Body of pancreas (tissue), 4 donors: ENCODE measurements at regions not wholly inside any gene's neighbourhood (a gene's known extent, or its start where the extent isn't known, plus 50 kb on each side); places are given as distances from the start of the nearest gene placed in this dataset.

Experiments
- POLR2A ChIP-seq, 3 donors: fragments of 450-650 bp; IDR thresholded peaks; one replicate each; pipeline ENCODE4 v1.6.1; 2016; ENCODE audit warnings: antibody characterized with exemption in 3 of 3, mild to moderate bottlenecking in 2 of 3
- TF ChIP-seq, protein P1 (sequence below), 7 experiments: fragments of 450-650 bp in 4 of 7; fragments of 200-600 bp in 3 of 7; sonication (generic) in 3 of 7; IDR thresholded peaks; one replicate each; pipeline ENCODE4 v1.5.1; 2016 to 2019; ENCODE audit warnings: antibody characterized with exemption in 7 of 7

DNA sequence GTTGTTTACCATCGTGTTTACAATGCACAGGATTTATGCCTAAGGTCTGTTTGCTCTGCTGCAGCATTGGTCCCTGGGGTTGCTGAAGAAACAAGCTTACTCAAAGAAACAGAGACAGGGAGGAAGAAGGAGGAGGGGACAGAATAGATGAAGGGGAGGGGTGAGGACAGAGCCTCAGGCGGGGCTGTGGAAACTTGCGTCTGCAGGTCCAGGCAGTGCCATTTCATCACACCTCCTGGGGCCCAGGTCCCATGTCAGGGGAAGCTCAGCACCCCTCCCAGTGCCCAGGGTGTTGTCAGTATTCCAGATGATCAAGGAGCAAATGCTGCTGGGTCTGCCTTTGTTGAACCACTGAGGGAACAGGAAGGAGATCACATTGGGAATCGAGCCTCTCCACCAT, 1406.8 kb downstream of the TBC1D22A start:
- TF ChIP-seq, protein P1, sequence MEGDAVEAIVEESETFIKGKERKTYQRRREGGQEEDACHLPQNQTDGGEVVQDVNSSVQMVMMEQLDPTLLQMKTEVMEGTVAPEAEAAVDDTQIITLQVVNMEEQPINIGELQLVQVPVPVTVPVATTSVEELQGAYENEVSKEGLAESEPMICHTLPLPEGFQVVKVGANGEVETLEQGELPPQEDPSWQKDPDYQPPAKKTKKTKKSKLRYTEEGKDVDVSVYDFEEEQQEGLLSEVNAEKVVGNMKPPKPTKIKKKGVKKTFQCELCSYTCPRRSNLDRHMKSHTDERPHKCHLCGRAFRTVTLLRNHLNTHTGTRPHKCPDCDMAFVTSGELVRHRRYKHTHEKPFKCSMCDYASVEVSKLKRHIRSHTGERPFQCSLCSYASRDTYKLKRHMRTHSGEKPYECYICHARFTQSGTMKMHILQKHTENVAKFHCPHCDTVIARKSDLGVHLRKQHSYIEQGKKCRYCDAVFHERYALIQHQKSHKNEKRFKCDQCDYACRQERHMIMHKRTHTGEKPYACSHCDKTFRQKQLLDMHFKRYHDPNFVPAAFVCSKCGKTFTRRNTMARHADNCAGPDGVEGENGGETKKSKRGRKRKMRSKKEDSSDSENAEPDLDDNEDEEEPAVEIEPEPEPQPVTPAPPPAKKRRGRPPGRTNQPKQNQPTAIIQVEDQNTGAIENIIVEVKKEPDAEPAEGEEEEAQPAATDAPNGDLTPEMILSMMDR (IDR thresholded peaks at IDR 0.05): no peak
- no peak for TF ChIP-seq POLR2A (IDR thresholded peaks at IDR 0.05)
